ENCODE measurements at regions not wholly inside any gene's neighbourhood (a gene's known extent, or its start where the extent isn't known, plus 50 kb on each side); places are given as distances from the start of the nearest gene placed in this dataset.

- no peaks in the 10 kb centered on the region for H4K20me1 ChIP-seq (ENCODE audit: insufficient read depth, low read length)
- H2AFZ ChIP-seq (ENCODE audit: low read length), result no peak overlapping the region
- no peaks in the 10 kb centered on the region for H3F3A ChIP-seq (ENCODE audit: insufficient read depth, low read length)
- H3K36me3 ChIP-seq (ENCODE audit: insufficient read depth, low read length), result no peaks in the 10 kb centered on the region
- no peak overlapping the region for H3K9ac ChIP-seq (ENCODE audit: low read length)
- no peaks in the 10 kb centered on the region for H3K9me2 ChIP-seq (ENCODE audit: low read depth, low read length)
- no peaks in the 10 kb centered on the region for H3K27me3 ChIP-seq (ENCODE audit: insufficient read depth, low read length)
- no peak for TF ChIP-seq CTCF (IDR thresholded peaks at IDR 0.05; ENCODE audit: low read length)
- no peak for TF ChIP-seq EZH2 (IDR thresholded peaks at IDR 0.05; ENCODE audit: borderline replicate concordance, low read length)
- H3K9me3 ChIP-seq (ENCODE audit: low read length), result no peaks in the 10 kb centered on the region
- no peaks in the 10 kb centered on the region for H3K79me2 ChIP-seq (ENCODE audit: insufficient read depth, low read length)
- H3K27ac ChIP-seq (ENCODE audit: low read depth, low read length, poor library complexity, severe bottlenecking), result no peak overlapping the region
- H3K4me2 ChIP-seq (ENCODE audit: low read length), result no peak overlapping the region
- H3K4me3 ChIP-seq (ENCODE audit: low read depth, low read length, poor library complexity, severe bottlenecking), result no peak overlapping the region
- H3K4me1 ChIP-seq (ENCODE audit: insufficient read depth, low read length, severe bottlenecking), result no peaks in the 10 kb centered on the region
Observed at GRCh38 chr10:28874210-28874609, 196.9 kb downstream of the BAMBI start.

- TF ChIP-seq EZH2 (IDR thresholded peaks at IDR 0.05; ENCODE audit: borderline replicate concordance, low read length), result no peak
- no peak for TF ChIP-seq CTCF (IDR thresholded peaks at IDR 0.05; ENCODE audit: low read length)
- Histone ChIP-seq H3K27me3 (ENCODE audit: insufficient read depth, low read length) (no peaks in the 10 kb centered on the region), H3K9ac (ENCODE audit: low read length) (no peak overlapping the region), H3K4me3 (ENCODE audit: low read depth, low read length, poor library complexity, severe bottlenecking) (no peak overlapping the region), H3K9me2 (ENCODE audit: low read depth, low read length) (no peaks in the 10 kb centered on the region), H2AFZ (ENCODE audit: low read length) (no peak overlapping the region), H3K27ac (ENCODE audit: low read depth, low read length, poor library complexity, severe bottlenecking) (no peak overlapping the region), H3K79me2 (ENCODE audit: insufficient read depth, low read length) (no peaks in the 10 kb centered on the region), H4K20me1 (ENCODE audit: insufficient read depth, low read length) (no peaks in the 10 kb centered on the region), H3K4me2 (ENCODE audit: low read length) (no peak overlapping the region), H3K9me3 (ENCODE audit: low read length) (no peaks in the 10 kb centered on the region), H3K4me1 (ENCODE audit: insufficient read depth, low read length, severe bottlenecking) (no peaks in the 10 kb centered on the region), H3K36me3 (ENCODE audit: insufficient read depth, low read length) (no peaks in the 10 kb centered on the region), H3F3A (ENCODE audit: insufficient read depth, low read length) (no peaks in the 10 kb centered on the region)
Observed at GRCh38 chr10:28875549-28876081, 198.3 kb downstream of the BAMBI start.

- Histone ChIP-seq H4K20me1 (ENCODE audit: insufficient read depth, low read length) (no peaks in the 10 kb centered on the region), H3K9me2 (ENCODE audit: low read depth, low read length) (no peaks in the 10 kb centered on the region), H2AFZ (ENCODE audit: low read length) (no peak overlapping the region), H3K36me3 (ENCODE audit: insufficient read depth, low read length) (no peaks in the 10 kb centered on the region), H3K4me1 (ENCODE audit: insufficient read depth, low read length, severe bottlenecking) (no peaks in the 10 kb centered on the region), H3K79me2 (ENCODE audit: insufficient read depth, low read length) (no peaks in the 10 kb centered on the region), H3K9me3 (ENCODE audit: low read length) (no peaks in the 10 kb centered on the region), H3K4me2 (ENCODE audit: low read length) (no peak overlapping the region), H3K27me3 (ENCODE audit: insufficient read depth, low read length) (no peaks in the 10 kb centered on the region), H3K27ac (ENCODE audit: low read depth, low read length, poor library complexity, severe bottlenecking) (no peak overlapping the region), H3K9ac (ENCODE audit: low read length) (no peak overlapping the region), H3F3A (ENCODE audit: insufficient read depth, low read length) (no peaks in the 10 kb centered on the region), H3K4me3 (ENCODE audit: low read depth, low read length, poor library complexity, severe bottlenecking) (no peak overlapping the region)
- no peak for TF ChIP-seq CTCF (IDR thresholded peaks at IDR 0.05; ENCODE audit: low read length)
- no peak for TF ChIP-seq EZH2 (IDR thresholded peaks at IDR 0.05; ENCODE audit: borderline replicate concordance, low read length)
Observed at GRCh38 chr10:28878236-28878970, 201.1 kb downstream of the BAMBI start.

All from OCI-LY1 (cell line).